NCI-H345 (cell line): ENCODE measurements at regions not wholly inside any gene's neighbourhood (a gene's known extent, or its start where the extent isn't known, plus 50 kb on each side); places are given as distances from the start of the nearest gene placed in this dataset.

ENCODE experiments used
- DNase-seq: peaks from one replicate; lab custom pipeline; 2025; lab: John Stamatoyannopoulos, UW

DNA sequence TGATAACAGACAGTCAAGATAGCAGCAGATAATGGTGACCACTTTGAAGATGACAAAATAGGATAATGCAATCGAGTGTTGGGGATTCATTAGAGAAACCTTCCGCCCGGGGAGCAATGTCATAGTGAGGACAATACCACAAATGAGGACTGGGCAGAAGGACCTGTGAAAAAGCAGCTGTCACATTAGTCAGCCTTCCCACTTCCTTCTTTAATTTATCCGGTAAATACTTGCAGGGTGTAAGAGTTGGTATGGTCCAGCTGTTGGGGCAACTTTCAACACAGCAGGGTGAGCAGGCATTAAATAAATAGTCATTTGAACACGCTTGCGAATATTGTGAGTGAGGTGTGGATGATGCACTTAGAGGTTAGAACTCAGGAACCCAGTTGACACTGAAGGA lies 132.5 kb upstream of the KIRREL3 start:
- no peak for DNase-seq

GRCh38 chr11:127130321-127130720 lies 129.8 kb upstream of the KIRREL3 start:
- no peak for DNase-seq

DNA sequence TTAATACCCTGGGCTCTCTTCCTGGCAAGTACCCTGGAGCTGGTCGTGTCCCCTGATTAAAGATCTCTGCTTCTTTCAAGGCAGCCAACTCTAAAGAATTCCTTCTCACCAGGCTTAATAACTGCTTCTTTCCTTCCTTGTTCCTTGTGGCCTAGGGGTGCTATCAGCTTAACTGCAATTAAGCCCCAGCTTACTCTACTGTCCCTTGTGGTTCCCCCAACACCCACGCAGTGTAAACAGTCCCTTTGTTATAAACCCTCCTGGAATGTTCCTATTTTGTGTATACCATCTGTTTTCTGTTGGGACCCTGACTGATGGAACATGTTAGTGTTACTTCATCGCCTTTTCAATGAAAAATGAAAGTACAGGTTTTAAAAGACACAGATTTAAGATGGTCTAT lies 126.4 kb upstream of the KIRREL3 start:
- no peak for DNase-seq

DNA sequence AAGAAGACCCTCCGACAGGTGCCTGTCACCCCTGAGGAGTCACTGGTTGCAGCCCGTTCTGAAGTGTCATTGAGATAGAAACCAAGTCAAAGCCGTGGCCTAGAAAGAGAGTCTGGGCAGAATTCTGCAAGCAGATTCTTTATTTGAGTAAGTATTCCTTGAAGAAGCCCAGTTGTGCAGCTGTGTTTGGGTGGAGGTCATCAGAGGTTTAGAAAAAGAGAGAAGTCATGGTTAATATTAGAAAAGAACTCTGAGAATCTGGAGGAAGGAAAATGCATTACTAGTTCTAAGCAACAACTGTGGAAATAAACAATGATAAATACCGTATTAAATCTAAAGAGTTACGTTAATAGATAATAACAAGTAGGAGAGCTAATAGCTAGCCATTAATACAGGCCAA lies 118.8 kb upstream of the KIRREL3 start:
- DNase-seq = no peak

DNA sequence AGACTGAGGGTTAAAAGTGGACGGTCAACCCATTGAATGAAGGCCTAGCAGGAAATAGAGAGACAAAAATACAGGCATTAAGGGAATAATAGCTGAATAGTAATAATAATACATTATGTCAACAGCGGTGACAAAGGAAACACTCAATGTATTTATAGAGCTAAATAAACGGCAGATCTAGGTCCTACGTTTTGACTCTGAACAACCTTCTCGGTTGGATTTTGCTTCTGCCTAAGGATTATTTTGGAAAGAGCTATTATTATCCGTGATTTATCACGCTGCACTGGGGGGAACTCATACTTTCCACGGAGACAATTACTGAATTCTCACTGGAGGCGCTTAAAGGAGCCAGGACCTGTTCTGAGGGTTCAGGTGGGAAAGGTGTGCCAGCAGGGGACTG lies 118.2 kb upstream of the KIRREL3 start:
- no peak for DNase-seq

- no peak for DNase-seq
These were observed 116.7 kb upstream of the KIRREL3 start for GRCh38 chr11:127117231-127117739.

DNA sequence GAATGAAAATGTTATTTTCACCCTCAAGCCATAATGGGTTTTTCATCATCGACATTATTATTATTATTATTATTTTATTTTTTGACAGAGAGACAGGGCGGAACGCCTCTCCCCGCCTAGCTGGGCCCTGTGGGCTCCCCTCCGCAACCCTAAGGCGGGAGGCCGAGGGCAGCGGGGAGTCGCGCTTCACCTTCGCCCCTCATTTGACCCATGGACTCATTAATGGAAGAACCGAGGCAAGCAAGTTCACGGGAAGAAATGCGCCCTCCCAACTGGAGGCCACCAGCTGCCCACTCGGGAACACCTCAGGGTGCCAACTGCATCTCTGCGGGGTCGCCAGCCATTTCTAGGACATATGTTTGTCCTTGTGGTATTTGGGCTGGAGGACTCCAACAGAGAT lies 115.3 kb upstream of the KIRREL3 start:
- DNase-seq = no peak

- DNase-seq = no peak
These were observed 113.5 kb upstream of the KIRREL3 start for GRCh38 chr11:127114035-127114434.

DNA sequence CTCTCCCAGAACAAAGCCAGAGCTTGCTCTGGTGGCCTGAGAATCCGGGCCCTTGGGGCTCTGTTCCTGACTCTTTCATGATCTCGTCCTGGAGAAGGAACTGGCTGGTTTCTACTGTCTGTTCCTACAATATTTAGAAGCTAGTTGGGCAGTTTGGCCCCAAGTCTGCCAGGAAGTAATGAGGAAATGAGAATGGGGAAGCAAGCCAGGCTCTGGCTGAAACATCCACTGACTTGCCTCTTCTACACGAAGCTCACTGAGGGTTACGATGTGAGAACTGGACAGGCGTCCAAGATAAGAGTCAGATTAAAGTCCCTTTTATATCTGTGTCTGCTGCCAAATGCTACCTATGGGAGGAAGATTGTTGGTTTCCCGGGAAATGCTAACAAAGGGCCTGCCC lies 110.0 kb upstream of the KIRREL3 start:
- DNase-seq = no peak

GRCh38 chr11:127109796-127110480 lies 109.4 kb upstream of the KIRREL3 start:
- DNase-seq = no peak

DNA sequence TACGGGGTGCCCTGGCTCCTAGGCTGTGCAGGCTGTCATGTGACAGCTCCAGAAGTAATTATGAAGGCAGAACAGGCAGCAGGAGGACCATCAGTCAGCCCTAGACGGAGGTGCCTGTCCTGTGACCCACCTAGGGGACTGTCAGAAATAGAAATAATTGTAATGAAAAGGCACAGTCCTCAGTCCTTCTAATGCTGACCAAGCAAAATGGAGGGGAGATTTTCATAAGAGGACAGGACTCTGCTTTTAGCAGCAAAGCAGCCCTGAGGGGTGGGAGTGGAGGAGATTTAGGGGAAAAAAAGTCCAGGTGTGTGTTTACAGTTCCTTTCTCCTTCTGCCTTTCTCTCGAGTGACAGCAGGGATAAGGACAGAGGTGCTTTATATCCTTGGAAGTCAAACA lies 108.3 kb upstream of the KIRREL3 start:
- no peak for DNase-seq

DNA sequence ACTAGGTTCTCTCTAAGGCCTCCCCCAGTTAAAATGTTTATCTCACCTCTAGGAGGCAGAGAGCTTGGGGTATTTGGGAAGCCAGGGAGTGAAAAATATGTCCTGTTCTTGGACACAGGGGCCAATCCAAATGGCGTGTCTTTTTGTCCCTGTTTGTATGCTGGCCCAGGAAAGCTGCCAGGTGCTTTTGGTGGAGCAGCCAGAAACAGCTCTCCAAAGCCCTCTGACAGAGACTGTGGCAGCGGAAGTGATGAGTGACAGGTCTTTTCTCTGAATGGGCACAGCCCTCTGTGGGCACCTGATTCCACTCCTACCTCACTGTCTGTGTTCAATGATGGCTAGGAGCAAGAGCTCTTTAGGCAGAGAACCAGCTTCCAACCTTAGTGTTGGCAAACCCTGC lies 106.4 kb upstream of the KIRREL3 start:
- DNase-seq = peak; percentile 92

DNA sequence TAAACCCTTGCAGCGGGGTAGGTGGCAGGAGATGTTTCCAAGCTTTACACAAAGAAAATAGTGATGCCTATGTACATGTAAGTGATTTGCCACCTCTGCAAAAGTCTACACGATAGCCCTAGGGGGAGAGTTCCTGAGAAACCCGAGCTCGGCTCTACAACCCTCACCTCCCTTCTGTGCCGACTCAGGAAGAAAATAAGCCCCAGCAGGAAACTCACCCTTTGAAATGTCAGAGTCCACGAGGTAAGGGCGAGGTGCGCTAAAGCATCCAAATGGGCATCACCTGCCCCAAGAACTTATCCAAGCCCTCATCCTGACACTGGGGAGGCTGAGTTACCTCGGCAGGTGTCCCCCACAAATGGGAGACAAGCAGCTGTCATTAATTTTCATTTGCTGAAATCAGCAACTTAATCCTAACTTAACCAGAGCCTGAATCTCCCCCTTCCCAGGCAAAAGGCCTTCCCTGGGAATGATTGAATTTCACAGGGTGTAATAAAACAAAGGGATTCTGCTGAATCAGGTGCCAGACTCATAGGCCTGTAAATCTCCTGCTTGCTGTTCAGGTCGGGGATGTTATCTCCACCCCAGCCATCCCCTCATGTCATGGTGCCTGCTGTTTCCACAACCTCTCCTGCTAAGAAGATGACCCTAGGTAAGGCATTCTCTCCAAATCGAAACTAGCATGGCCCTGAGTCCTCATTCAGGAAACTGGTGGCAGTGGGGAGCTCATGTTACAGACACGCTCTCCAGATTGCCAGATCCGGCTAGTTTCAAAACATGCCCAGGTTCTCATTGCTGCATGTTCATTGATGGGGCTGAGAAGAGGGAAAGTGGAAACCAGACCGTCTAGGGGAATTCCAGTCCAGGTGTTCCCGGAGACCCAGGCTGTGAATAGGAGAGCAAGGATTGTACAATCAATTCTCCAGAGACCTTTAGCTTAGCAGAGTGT lies 105.3 kb upstream of the KIRREL3 start:
- DNase-seq = peak; percentile 98

- no peak for DNase-seq
These were observed 103.2 kb upstream of the KIRREL3 start for GRCh38 chr11:127103586-127104388.

DNA sequence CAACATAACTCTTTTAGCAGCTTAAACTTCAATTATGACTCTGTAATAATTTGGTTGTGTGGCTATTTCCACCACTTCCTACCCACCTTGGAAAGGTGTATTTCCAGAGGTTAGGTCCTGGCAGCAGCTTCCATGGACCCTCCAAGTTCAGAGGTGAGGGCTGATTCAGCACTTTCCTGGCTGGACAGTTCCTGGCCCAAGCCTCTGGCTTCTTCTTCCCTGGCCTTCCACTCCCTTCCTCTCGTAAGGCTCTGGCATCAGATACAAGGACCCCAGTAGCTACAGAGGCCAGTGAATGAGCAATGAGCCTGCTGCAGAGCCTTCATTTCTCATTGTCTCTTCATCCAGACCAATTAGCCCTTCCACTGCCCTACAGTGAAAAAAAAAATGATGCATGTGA lies 98.1 kb upstream of the KIRREL3 start:
- DNase-seq = no peak

- DNase-seq = no peak
These were observed 80.2 kb upstream of the KIRREL3 start for GRCh38 chr11:127080735-127081134.

- DNase-seq = peak; percentile 41
These were observed 75.2 kb upstream of the KIRREL3 start for GRCh38 chr11:127075758-127076157.

DNA sequence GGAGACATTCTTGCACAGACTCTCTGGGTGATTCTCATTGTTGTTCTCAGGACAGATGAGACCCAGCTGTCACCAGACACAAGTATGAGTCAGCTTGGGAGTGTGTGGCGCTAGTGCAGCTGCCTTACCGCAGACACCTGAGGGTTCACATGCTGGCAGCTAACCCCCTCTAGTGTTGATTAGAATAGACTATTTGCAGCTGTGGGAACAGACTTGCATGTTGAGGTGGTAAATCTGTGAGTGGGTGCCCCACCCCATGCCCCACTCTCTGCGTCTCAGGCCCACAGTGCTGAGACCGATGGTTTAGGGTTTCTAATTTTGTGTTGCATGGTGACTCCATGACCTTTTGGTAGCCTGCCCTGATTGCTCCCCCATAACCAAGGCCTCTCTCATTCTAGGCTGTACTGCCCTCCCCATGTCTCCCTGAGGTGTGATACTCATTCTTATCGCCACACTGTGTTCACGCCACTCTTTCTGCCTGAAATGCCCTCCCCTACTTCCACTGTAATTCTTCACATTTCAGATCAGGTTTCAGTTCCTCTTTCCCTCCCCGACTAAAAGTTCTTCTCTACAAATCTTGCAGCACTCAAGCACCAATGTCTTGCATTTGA lies 73.7 kb upstream of the KIRREL3 start:
- DNase-seq = peak; percentile 75

DNA sequence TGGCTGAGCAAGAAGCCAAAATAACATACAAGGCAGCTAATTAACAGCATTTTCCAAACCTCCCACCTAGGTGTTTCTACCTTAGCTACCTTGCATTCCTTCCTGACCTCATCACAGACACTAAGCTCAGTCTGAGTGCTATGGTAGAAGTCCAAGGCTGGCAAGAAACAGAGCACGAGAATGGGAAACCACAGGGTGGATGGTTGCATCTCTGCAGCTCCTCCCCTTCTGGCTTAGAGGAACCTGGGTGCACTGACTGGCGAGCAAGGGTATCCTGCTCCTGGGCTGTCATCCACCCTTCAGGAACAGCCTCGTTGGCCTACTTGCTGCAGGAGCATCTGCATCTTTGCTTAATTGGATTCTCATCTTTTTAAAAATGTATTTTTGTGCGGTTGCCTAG lies 73.1 kb upstream of the KIRREL3 start:
- no peak for DNase-seq

DNA sequence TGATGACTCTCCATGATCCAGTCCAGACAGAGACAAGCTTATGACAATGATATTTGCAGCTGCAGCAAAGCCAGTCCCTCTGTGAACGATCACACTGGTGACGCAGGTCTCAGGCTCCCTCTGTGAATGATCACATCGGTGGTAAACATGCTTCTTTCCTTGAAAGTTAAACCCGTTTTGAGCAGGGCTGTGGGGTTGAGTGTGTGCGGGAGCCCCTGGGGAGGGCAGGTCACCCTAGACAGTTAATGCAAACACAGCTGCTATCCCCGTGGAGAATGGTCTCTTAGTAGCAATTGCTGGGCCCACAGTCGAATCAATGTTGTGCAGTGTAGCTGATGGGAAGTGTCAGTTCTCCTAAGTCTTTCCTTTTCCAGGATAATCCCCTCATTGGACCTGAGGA lies 71.0 kb upstream of the KIRREL3 start:
- DNase-seq = peak; percentile 90

DNA sequence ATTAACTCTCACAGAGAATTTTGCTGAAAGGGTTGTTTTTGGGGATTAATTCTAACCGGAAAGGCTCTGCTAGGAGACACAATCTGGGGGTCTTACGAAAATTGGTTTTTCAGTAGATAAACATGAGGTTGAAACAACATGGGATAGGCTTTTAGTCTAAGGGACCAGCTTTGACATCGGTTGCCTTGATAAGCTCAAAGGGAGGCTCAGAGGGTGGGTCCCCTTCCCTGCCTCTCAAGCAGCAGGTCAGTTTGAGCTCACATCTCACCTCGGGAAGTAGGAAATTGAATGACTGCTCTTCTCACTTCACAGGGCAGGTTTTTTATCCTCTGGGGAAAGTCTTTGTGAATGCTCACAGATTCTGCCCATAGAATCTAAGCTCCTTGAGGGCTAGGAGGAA lies 70.2 kb upstream of the KIRREL3 start:
- no peak for DNase-seq
